AG08395 (cell line): ENCODE measurements at regions not wholly inside any gene's neighbourhood (a gene's known extent, or its start where the extent isn't known, plus 50 kb on each side); places are given as distances from the start of the nearest gene placed in this dataset.

Source experiments
- DNase-seq: peaks from one replicate; pipeline ENCODE4 v3.0.0; 2012; ENCODE audit warnings: mixed read lengths, low spot score

DNA sequence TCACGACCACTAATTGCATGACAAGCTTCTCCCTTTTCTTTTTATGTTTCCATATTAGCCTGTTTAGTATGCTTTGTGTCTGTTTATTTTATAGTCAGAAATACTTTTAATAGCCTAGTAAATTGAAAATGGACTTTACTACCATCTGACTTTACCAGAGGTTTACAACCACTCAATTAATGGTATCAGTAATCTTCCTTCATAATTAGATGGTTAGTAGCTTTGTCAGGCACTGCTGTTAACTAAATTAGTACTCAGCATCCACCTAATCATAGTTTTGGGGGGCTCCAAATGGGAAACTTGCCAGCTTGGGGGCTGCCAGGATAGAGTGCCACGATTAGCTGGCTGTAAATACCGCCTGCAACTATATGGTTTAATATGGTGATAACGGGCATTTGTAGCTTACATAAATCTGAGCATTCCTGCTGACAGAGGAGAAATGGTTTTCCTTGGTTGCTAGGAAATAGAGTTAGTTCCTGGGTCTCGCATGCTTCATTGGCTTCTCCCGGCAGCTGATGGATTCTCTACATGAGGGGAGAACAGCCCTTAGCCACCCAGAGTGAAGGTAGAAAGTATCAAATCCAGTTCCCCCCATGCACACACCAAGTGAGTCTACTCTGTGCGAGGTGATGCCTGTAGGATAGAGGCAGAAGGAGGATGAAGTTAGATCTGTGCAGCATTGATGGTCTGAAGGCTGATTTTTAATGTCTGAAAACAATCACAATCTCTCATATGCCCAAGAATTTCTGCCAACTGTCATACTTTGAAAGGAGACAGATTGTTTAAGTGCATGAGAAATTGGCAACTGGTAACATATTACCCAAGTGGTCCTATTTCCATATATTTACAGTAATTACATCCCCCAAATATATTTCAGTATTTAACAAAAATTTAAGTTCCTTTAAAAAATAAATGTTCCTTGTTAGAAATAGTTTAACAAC is 326.6 kb upstream of the PROK2 start:
- DNase-seq: no peak

DNA sequence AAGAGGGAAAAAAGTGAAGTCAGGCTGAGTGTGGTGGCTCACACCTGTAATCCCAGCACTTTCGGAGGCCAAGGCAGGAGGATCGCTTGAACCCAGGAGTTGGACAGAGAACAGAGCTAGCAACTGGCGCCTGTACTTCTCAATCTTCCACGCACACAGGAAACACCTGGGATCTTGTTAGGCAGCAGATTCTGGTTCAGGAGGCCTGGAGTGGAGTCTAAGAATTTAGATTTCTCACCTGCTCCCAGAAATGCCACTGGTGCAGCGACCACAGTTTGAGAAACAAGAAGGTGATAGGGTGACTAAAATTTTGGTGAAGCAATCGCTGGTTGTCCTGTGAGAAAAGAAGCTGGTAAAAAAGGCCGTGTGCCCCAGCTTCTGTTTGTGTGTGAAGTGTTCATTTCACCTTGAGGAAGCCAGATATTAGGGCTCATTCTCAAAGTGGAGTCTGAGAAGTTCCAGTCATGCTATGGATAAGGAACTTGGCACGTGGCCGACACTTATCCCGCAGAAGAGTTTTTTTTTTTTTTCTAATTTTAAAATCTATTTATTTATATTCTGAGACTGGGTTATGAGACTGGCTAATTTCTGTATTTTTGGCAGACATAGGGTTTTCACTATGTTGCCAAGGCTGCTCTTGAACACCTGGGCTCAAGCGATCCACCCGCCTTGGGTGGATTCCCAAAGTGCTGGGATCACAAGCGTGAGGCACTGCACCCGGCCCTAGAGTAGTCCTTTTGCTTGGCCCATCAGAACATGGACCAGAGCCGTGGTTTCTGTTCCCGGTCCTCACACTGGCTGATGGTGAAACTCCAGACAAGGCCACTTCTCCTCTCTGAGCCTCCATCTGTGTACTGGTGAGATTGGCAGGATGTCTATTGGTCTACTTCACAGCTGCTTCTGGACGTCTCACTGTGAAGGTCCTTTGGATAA is 324.6 kb upstream of the PROK2 start:
- no peak for DNase-seq

DNA sequence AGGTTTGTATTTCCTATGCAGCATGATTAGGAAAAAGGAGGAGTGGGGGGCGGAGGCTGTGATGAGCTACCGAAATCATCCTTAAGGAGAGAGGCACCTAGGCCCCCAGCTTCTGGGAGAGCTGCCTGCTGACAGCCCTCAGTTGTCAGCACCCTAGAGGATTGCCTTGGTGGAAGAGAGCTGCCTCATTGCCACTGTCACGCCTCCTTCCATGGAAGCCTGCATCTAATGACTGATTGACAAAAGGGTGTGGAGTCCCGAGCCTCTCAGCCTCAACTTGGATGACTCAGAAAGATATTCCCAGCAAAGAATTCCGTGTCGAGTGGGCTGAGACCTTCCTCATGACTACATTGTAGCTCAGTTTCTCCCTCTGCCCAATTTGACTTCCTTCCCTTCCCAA is 320.4 kb upstream of the PROK2 start:
- DNase-seq: no peak

DNA sequence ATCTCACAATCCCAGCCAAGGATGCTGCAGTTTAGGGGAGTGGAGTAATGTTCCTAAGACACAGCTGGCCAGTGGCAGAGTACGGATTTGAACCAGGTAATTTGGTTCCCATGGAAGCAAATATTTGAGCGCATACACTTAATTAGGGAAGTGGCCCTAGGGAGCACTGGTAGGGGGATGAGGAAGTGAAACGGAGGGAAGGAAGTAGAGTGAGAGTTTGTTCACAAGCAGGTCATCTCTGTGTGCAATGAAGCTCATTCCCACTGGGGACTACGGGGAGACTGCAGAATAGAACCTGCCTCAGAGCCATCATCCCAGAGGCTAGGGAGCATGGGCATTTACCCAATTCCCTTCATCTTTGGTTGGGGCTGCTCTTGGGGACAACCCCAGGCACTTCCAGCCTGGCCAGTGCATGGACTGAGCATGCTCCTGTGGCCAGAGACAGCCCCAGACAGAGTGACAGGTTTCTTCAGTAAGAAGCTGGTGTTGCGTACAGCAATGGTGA is 317.2 kb upstream of the PROK2 start:
- DNase-seq: no peak

DNA sequence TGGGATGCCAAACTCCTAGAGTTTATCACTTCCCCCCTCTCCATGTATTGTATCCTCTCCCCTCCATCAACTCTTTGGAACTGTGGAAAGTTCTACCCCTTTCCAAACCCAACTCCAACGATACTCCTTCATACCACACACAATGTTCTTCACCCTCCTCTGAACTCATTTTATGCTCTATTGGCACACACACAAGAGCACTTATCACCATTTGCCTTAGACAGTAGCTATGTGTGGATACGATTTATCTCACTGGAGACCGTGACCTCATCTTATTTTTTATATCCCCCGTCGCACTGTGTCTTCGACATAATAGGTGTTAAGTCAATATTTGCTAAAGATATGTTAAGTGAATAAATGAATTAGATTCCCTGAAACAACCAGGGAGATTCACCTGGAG is 316.5 kb upstream of the PROK2 start:
- DNase-seq: no peak

DNA sequence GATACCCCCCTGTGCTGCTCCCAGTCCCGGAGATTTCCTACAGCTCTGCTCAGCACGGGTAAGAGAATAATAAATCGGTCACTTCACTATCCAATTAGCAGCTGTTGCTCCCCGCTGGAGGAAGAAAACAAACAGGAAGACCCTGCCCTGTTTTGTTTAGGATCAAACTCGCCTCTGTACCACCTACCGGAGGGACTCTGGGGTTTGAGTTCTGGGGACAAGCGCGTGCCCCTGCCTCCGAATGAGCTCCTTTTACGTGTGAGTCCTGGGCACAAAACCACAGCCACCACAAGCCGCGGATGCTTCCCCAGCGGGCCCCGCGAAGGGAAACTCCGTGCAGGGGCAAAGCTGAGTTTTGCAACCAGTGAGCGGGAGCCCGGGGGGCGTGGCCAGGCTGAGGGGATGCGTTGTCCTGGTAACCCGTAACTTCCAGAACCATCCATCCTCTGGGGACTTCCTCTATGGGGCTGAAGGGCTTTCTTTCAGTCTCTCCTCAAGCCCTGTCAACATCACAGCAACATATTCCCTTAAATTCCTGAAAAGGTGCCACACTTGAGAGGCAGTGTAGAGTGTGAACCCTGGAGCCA is 315.7 kb upstream of the PROK2 start:
- peak; percentile 95 for DNase-seq

DNA sequence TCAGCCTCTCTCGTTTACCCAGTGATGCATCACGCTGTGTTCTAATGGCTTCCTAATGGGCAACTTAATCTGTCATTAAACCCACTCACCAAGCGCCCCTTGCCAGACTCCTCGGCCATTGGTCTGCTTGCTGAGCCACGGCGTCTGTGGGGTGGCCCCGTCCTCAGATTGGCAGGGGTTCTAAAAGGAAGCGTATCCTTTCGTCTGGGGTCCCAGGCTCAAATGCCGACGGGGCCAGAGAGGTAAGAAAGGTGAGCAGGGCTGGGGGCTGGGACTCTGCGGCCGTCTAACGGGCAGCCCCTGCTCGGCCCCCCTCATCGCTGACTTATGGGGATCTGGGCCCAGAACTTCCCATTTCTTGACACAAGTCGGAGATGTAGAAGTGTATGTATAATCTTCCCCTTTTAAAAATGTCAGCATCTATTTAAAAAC is 315.1 kb upstream of the PROK2 start:
- DNase-seq: no peak

DNA sequence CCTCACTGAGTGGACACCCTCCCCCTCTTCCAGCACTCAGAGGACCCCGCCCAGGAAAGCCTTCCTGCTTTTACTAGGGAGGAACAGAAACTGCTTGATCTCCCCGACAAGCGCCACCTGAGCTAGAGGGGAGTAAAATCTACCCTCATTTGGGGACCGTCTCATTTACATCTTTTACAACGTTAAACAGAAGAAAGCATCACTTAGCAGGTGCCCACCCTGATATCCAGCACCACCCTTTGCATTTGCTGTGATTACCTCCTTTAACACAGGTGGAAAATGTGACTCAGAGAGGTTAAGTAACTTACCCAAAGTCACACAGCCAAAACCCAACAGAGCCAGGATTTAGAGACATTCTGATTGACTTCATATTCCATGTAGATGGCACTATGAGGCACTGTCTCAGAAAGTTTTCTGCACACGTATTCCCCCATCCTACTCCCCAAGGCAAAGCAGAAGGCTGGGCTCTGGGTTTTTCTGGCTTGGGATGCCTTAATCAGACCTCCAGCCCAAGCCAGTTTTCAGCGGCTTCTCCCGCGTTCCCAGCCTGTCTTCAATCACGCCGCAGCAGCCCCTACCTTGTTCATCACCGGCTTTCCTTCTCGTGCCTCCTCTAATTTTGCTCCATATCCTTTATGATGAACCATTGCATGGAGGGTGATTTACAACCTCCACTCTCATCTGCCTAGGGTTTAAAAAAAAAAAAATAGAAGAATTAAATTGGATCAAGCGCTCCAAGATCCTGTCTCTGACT is 314.6 kb upstream of the PROK2 start:
- no peak for DNase-seq

DNA sequence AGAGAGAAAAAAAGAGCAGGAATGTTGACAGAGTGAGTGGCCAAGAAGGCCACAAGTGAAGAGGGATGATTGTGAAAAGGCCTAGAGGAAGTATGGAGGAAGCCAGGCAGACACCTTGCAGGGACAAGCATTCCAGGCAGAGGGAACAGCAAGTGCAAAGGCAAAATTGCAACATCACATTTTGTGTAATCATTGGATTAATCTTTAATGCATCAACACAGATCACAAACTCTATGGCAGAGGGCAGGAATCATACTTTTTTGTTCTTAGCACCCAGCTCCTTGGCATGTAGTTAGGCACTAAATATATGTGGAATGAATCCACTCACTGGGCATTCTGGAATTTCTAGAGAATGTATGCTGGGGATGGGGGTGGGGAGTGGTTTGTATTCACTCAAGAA is 312.1 kb upstream of the PROK2 start:
- DNase-seq: no peak

DNA sequence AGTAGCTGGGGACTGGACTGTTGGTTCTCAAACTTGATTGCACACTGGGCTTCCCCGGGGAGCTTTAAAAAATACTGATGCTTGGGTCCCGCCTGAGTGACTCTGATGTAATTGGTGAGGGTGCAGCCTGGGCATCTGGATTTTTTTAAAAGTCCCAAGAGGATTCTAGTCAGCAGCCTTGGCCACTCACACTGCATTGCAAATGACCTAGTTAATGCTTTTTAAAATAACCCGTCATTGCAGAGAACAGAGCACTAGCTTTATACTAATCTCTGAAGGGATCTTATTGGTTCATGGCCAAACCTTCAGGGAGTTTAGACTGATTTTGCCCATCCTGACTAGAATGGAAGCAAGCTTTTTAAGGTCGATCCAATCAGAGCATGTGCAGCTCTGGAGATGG is 310.6 kb upstream of the PROK2 start:
- no peak for DNase-seq

DNA sequence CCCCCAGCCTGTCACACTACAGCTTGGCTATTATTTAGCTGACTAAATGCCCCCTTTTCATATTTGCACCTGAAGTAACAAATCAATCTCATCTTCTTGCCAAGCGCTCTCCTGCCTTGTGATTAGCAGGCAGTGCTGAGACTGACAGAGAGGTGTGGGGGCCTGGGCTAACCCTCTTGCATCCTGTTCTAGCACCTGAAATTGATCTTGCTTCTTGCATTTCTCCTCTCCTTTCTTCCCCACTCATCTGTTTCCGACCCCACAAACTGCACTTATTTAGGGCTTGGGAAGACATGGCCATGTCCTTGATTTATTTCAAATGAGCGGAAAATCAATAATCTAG is 309.0 kb upstream of the PROK2 start:
- no peak for DNase-seq

DNA sequence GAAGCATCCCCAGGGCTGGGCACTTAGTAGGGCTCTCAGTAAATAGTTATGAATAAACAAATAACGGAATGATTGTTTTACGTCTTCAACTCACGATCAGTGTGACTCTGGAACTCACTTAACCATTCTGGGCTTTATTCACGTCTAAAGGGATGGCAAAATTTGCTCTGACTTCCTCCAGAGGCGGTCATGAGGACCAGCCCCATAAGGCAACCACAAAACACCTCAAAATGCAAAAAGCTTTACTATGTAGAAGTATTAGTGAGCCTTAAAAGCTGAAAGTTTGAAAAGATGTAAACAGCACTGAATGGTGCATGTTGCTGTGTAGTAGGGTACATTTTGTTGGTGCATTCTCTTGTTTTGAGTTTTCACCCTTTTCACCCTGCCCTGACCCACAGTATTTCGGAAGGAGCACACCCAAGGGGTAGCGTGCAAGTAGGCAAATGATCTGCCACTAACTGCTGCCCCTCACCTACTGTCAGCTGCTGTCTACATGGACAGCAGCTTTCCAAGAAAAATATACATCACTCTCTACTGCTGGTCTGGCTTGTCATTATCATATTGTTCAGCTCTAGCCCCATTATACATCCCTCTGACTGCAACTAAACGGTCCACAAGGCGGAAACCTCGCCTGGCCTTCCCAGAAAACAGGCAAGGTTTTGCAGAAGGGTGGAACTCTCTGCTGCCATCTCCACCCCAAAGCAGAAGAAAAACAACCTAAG is 308.5 kb upstream of the PROK2 start:
- no peak for DNase-seq

DNA sequence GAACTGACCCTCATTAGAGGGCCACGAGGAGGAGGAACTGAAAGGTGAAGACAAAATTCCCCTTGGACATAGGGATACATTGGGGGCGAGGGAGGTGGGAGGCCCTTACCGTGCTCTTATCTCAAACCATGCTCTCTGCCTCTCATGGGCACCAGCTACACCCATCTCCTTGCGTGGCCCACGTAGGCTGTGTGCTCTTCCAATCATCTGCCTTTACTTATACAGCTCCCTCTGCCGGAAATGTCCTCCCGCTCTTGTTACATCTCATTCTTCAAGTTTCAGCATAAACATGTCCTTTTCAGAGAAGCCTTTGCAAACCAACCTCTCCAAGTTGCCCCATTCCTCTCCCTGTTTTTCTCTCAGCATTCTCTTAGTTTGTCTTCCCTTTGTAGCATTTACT is 307.8 kb upstream of the PROK2 start:
- no peak for DNase-seq

DNA sequence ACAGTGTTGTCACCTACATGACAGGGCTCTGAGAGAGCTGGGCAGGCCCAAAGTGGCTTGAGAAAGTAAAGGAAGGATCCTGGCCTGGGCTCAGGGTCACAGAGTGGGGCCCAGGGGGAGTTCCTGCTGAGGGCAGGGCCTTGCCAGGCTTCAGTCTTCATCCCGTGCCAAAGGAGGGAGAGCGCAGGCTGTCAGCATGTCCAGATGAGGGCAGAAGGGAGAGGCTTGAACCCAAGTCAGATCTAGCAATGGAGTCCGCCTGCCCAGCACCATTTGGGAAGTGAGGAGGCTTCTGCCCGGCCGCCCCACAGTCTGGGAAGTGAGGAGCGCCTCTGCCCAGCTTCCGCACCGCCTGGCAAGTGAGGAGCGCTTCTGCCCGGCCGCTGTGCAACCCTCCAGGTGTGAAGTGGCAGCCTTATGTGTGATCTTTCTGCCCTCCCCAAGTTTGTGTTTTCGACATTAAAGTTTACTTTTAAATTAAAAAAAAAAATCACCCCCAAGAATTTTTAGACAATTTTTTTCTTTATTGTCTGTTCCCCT is 303.6 kb upstream of the PROK2 start:
- DNase-seq: no peak

DNA sequence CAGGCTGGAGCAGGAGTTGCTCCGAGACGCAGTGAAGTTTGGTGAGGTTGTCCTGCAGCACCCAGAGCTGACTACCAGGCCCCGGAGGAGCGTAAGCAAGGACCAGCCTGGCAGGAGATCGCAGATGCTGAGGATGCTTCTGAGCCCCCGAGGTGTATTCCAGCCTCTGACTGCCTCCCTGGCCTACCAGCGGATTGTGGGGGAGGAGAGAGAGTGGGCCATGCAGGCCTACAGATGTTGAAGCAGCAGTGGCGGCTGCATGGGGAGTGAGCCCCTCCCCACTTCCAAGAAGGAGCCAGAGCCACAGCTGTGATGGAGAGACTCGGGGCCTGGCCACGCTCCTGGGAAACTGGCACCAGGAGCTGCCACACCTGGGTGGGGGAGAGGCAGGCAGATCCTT is 302.5 kb upstream of the PROK2 start:
- DNase-seq: no peak

DNA sequence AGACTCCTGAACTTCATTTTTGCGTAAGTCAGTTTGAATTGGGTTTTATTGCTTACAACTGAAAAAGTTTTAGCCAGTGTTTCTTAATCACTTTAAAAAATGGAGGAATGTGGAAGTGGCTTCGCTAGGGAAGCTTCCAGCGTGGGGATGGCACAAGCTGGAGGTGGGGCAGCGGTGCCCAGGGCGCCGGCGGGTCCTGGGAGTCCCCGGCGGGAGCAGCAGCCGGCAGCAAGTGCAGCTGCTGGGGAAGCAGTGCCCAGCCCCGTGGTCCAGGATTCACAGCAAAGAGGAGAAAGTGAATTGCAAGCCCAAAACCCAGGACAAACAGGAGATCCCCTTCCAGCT is 301.8 kb upstream of the PROK2 start:
- DNase-seq: no peak

DNA sequence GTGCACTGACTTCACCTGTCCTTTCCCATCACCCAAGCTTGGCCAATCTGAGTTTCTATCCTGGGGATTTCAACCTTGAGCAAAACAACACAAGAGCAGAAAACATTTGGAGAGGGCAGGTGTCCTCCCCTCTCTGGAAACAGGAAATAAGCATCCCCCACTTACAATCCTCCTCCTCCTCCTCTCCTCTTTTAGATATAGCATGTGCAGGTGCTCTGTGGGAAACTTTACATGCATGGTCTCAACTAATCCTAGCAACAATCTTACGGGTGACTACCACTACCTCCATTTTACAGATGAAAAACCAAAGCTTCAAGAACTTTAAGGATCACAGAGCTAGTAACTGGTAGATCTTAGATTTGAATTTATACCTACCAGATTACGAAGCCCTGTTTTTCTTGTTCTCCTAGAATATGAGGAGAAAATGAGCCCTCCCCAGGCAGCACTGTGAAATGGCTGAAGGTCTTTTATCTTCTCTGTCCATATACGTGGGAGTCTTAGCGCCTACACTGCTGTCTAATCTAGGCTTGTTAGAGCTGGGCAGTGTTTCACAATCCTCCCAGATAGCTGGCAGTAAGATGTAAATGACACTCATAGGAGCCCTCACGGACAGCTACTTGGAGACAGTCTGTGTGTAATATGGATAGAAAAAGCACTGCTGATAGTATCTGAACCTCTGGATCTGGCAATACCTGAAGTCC is 301.2 kb upstream of the PROK2 start:
- no peak for DNase-seq

DNA sequence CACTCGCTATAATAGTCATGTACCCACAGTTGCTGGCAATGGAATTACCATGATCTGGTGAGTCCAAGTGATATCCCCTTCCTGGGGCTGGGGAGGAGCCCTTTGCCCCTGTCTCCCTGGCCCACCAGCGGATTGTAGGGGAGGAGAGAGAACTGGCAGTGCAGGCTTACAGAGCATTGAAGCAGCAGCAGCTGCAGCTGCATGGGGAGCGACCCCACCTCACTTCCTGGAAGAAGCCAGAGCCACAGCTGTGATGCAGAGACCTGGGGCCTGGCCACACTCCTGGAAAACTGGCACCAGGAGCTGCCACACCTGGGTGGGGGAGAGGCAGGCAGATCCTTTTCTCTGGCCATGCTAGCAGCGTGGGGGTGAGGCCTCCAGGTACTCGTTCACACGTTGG is 300.1 kb upstream of the PROK2 start:
- no peak for DNase-seq

DNA sequence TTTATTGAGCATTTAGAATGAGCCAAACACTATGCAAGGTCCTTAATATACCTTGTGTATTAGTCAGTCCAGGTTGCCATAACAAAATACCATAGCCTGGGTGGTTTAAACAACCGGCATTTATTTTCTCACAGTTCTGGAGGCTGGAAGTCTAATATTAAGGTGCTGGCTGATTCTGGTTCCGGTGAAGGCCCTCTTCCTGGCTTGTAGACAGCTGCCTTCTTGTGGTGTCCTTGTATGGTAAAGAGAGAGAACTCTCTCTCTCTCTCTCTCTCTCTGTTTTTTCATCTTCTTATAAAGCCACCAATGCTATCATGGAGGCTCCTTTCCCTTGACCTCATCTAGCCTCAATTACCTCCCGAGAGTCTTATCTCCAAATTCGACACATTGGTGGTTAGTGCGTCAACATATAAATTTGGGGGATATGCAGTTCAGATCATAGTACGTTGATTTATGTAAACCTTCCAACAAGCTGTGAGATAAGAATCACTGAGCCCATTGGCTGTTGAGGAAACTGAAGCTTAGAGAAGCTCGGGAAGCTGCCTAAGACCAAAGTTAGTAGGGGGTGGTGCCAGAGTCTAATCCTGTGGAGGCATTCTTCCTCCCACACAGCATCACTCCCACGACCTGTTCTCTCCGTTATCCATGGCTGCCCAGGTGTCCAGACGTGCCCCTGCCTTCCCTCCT is 298.0 kb upstream of the PROK2 start:
- no peak for DNase-seq
